Muscle of leg (tissue), 3 donors: ENCODE measurements at regions not wholly inside any gene's neighbourhood (a gene's known extent, or its start where the extent isn't known, plus 50 kb on each side); places are given as distances from the start of the nearest gene placed in this dataset.

ENCODE experiments used
- DNase-seq: peaks from one replicate; pipeline ENCODE4 v3.0.0; 2013
- H3K27ac ChIP-seq: one replicate; pipeline ENCODE4 v1.5.1; 2013; ENCODE audit warnings: mild to moderate bottlenecking, low read length, control low read depth
- H3K27me3 ChIP-seq: one replicate; pipeline ENCODE4 v1.6.1; 2013; ENCODE audit warnings: low read length; ENCODE audit not compliant: control insufficient read depth, insufficient read depth
- H3K36me3 ChIP-seq: one replicate; pipeline ENCODE4 v1.6.1; 2013; ENCODE audit warnings: low read length; ENCODE audit not compliant: control insufficient read depth, insufficient read depth
- H3K4me1 ChIP-seq: one replicate; pipeline ENCODE4 v1.6.1; 2013; ENCODE audit warnings: low read length; ENCODE audit not compliant: control insufficient read depth, insufficient read depth
- H3K4me3 ChIP-seq: one replicate; pipeline ENCODE4 v1.5.1; 2013; ENCODE audit warnings: low read length, control low read depth
- H3K9me3 ChIP-seq: replicated peaks from 2 replicates; pipeline ENCODE4 v1.6.1; 2013; ENCODE audit warnings: low read depth, low read length; ENCODE audit not compliant: control insufficient read depth
- WGBS: methylation state at CpG from one replicate; pipeline ENCODE4 v1.1.5; 2013; ENCODE audit warnings: missing lambda C conversion rate; ENCODE audit not compliant: insufficient coverage; 5-methylcytosine and 5-hydroxymethylcytosine counted together

- Histone ChIP-seq H3K27me3 (peaks cover 2% of the 10 kb centered on the region), H3K27ac (no peak overlapping the region), H3K4me1 (no peaks in the 10 kb centered on the region), H3K9me3 (no peaks in the 10 kb centered on the region), H3K36me3 (no peaks in the 10 kb centered on the region), H3K4me3 (no peak overlapping the region)
- 87% methylated on average over 3 of the region's 3 CpGs for WGBS
- no peak for DNase-seq
Observed at GRCh38 chr11:111173221-111173620, 72.3 kb upstream of the POU2AF2 start.

DNA sequence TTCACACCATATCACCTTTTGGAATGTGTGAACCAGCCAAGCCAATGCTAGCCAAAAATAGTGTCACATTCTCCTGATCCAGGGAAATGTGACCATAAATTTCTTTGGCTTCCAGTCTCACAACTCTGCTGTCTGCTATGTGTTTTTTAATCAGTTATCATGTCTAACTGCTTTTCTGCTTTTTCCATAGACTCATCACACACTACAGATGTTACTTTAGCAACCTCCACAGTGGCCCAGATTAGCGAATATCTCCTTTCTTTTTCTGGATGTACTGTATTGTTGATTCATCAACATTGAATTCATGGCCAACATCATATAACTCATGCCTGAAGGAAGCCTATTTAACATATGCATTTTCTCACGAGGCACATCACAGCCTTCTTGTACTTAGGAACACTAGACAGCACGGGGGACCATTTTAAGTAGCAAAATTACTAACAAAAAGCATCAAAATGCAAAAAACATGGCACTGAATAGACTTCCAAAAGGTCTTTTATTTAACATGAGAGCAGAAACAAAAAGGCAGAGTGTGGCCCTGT lies 73.1 kb upstream of the POU2AF2 start:
- peaks cover 2% of the 10 kb centered on the region for H3K27me3 ChIP-seq
- peak; percentile 82 for DNase-seq
- H3K36me3 ChIP-seq, result no peaks in the 10 kb centered on the region
- H3K4me1 ChIP-seq, result no peaks in the 10 kb centered on the region
- no peak overlapping the region for H3K27ac ChIP-seq
- no peak overlapping the region for H3K4me3 ChIP-seq
- WGBS, result 13% methylated on average over 1 of the region's 3 CpGs
- H3K9me3 ChIP-seq, result no peaks in the 10 kb centered on the region

- H3K9me3 ChIP-seq, result no peaks in the 10 kb centered on the region
- H3K27me3 ChIP-seq, result peaks cover 2% of the 10 kb centered on the region
- H3K4me1 ChIP-seq, result no peaks in the 10 kb centered on the region
- no peak for DNase-seq
- H3K36me3 ChIP-seq, result no peaks in the 10 kb centered on the region
- 97% methylated on average over 7 of the region's 11 CpGs for WGBS
- no peak overlapping the region for H3K27ac ChIP-seq
- no peak overlapping the region for H3K4me3 ChIP-seq
Observed at GRCh38 chr11:111170761-111171379, 74.7 kb upstream of the POU2AF2 start.

GRCh38 chr11:111169367-111169766 lies 76.2 kb upstream of the POU2AF2 start:
- Histone ChIP-seq H3K36me3 (no peaks in the 10 kb centered on the region), H3K4me1 (no peaks in the 10 kb centered on the region), H3K9me3 (no peaks in the 10 kb centered on the region), H3K27ac (no peak overlapping the region), H3K4me3 (no peak overlapping the region), H3K27me3 (peaks cover 2% of the 10 kb centered on the region)
- no CpG with 5 or more reads among the region's 5 CpGs for WGBS
- no peak for DNase-seq

DNA sequence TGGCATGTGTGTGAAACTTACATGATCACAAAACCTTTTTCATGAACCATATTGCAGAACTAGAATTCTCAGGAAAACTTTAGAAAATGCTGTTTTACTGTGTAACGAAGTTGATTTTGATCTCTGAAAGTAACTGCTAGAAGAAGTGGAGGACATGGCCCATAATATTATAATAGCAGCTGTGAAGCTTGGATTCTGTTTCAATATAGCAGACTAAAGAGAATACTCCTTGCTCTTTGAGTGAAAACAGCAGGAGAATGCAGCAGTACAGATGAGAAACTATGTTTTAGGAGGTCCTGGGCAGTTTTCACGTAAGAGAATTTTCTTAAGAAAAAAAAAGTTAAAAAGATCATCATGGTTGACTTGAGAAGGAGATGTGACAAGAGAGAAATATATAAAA lies 76.7 kb upstream of the POU2AF2 start:
- H3K9me3 ChIP-seq, result no peaks in the 10 kb centered on the region
- no peak overlapping the region for H3K27ac ChIP-seq
- H3K36me3 ChIP-seq, result no peaks in the 10 kb centered on the region
- no peak overlapping the region for H3K4me3 ChIP-seq
- H3K27me3 ChIP-seq, result peaks cover 2% of the 10 kb centered on the region
- DNase-seq, result peak; percentile 72
- WGBS, result no CpG with 5 or more reads among the region's 2 CpGs
- no peaks in the 10 kb centered on the region for H3K4me1 ChIP-seq

DNA sequence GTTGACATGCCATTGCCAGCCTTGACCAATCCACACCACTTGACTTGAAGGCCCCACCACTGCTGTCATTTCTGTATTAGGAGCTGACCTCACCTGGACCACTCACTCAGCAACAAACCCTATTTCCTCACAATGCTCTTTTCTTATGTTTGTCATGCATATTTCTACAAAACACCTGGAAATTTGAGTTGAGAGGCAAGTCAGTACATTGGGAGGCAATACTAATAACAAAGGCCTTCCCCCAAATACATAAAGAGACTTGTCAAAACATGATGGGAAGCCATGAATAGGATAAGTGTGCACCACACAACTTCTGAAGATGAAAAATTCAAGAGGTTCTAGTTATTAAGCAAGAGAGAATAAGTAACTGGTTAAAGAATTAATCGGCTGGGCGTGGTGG lies 77.9 kb upstream of the POU2AF2 start:
- no CpG with 5 or more reads among the region's 2 CpGs for WGBS
- Histone ChIP-seq H3K9me3 (no peaks in the 10 kb centered on the region), H3K4me3 (no peak overlapping the region), H3K36me3 (no peaks in the 10 kb centered on the region), H3K27me3 (peaks cover 2% of the 10 kb centered on the region), H3K27ac (no peak overlapping the region), H3K4me1 (no peaks in the 10 kb centered on the region)
- DNase-seq, result no peak

DNA sequence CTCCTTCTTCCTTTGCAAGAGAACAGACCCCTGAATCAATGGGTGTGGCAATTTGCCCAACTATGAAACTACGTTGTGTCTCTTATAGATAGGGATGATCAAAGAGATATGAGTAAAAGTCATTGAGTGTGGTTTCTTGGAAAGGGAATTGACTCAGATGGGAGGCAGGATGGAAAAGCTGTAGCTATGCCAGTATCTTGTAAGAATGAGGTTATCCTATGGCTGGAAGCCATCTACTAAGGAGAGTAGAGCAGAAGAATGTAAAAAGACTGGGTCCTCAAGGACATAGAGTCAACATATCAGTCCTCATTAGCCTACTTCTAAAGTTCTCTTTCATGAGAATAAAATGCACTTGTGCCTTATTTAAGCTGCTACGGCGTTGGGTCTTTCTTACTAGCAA lies 78.9 kb upstream of the POU2AF2 start:
- H3K4me1 ChIP-seq, result no peaks in the 10 kb centered on the region
- 40% methylated on average over 1 of the region's 3 CpGs for WGBS

GRCh38 chr11:111162305-111162704 lies 83.2 kb upstream of the POU2AF2 start:
- H3K4me1 ChIP-seq, result no peaks in the 10 kb centered on the region
- H3K27me3 ChIP-seq, result no peaks in the 10 kb centered on the region
- no peaks in the 10 kb centered on the region for H3K9me3 ChIP-seq
- 40% methylated on average over 1 of the region's 1 CpG for WGBS
- DNase-seq, result peak; percentile 46
- no peak overlapping the region for H3K27ac ChIP-seq
- no peak overlapping the region for H3K4me3 ChIP-seq
- no peaks in the 10 kb centered on the region for H3K36me3 ChIP-seq

More for the DNA sequence above, 78.9 kb upstream of the POU2AF2 start:
- Histone ChIP-seq H3K27ac (no peak overlapping the region), H3K36me3 (no peaks in the 10 kb centered on the region), H3K4me3 (no peak overlapping the region), H3K9me3 (no peaks in the 10 kb centered on the region), H3K27me3 (peaks cover 2% of the 10 kb centered on the region)
- peak; percentile 84 for DNase-seq

DNA sequence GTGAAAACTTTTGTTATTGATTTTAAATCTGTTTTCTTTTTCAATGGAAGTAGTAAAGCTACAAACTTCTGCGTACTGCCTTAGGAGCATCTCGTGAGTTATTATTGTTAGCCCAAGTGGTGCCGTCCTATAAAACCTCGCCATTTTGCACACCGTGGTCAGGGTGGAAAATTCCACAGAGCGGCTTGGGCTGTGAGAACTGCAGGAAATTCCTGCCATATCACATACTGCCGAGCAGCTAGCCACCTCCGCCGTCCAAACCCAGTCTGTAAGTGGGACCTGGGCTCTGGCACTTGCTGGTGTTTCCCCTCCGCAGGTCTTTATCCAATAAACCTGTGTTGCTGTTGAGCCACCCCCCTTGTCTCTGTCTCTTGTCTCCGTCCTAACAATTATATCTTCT lies 88.0 kb upstream of the POU2AF2 start:
- no peak overlapping the region for H3K27ac ChIP-seq
- no peaks in the 10 kb centered on the region for H3K9me3 ChIP-seq
- WGBS, result 87% methylated on average over 9 of the region's 11 CpGs
- no peaks in the 10 kb centered on the region for H3K4me1 ChIP-seq
- no peaks in the 10 kb centered on the region for H3K36me3 ChIP-seq
- no peak overlapping the region for H3K4me3 ChIP-seq
- no peaks in the 10 kb centered on the region for H3K27me3 ChIP-seq
- DNase-seq, result no peak

DNA sequence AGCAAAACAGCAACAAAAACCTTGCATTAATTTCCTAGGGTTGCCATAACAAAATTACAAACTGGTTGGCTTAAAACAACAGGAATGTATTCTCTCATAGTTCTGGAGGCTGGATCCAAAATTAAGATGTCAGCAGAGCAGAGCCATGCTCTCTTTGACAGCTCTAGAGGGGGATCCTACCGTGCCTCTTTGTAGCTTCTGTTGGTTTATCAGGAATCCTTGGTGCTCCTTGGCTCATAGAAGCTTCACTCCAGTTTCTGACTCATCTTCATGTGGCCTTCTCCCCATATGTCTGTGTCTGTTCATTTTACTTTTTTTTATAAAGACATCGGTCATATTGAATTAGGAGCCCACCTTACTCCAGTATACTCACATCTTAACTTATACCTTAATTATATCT lies 90.5 kb upstream of the POU2AF2 start:
- Histone ChIP-seq H3K9me3 (no peaks in the 10 kb centered on the region), H3K4me3 (no peak overlapping the region), H3K4me1 (no peaks in the 10 kb centered on the region), H3K27ac (no peak overlapping the region), H3K36me3 (no peaks in the 10 kb centered on the region), H3K27me3 (no peaks in the 10 kb centered on the region)
- no peak for DNase-seq
- WGBS, result 88% methylated on average over 1 of the region's 2 CpGs

DNA sequence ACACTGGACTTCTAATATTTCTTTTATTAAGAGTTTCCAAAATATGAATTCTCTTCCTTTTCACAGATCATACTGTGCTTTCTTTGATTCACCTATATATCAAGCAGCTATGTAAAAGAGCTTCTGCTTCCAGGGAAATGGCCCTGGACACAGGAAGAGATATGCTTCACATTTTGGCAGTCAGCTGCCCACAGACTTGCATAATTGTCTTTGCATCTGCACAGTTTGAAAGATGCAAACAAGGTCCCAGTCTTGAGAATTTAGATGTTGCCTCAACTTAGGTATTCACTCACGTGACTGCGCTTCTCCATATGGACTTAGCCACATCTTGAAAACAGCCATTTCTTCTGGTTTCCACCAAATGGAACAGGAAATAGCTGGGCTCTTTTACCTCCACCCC lies 92.3 kb upstream of the POU2AF2 start:
- H3K4me3 ChIP-seq, result no peak overlapping the region
- no peaks in the 10 kb centered on the region for H3K4me1 ChIP-seq
- no peak overlapping the region for H3K27ac ChIP-seq
- H3K9me3 ChIP-seq, result no peaks in the 10 kb centered on the region
- no peak for DNase-seq
- no peaks in the 10 kb centered on the region for H3K27me3 ChIP-seq
- no peaks in the 10 kb centered on the region for H3K36me3 ChIP-seq
- WGBS, result 88% methylated on average over 2 of the region's 2 CpGs
